ENCODE measurements at regions not wholly inside any gene's neighbourhood (a gene's known extent, or its start where the extent isn't known, plus 50 kb on each side); places are given as distances from the start of the nearest gene placed in this dataset.

GRCh38 chr14:22415605-22415959 is 173.4 kb downstream of the DAD1 start:
- Histone ChIP-seq H3K9me1 (ENCODE audit: insufficient read depth, low read length) (no peaks in the 10 kb centered on the region), H4K5ac (ENCODE audit: low read depth, low read length) (no peak overlapping the region), H4K8ac (ENCODE audit: low read depth in 2 of 2, low read length in 2 of 2) (no peak overlapping the region), H3K4me1 (ENCODE audit: control insufficient read depth, insufficient read depth, low read length) (no peaks in the 10 kb centered on the region), H3K27ac (ENCODE audit: insufficient read depth, low read length) (no peak overlapping the region), H2AFZ (replicated peaks; ENCODE audit: low read length, poor library complexity) (no peak overlapping the region), H3K4me2 (ENCODE audit: low read depth, low read length) (no peak overlapping the region), H3K9me3 (ENCODE audit: control insufficient read depth, insufficient read depth, low read length) (no peaks in the 10 kb centered on the region), H2BK20ac (ENCODE audit: low read depth, low read length) (no peak overlapping the region), H3K18ac (ENCODE audit: low read depth, low read length) (no peak overlapping the region), H3K14ac (replicated peaks; ENCODE audit: low read depth, low read length) (no peak overlapping the region), H2AK5ac (ENCODE audit: low read depth, low read length) (no peak overlapping the region), H2BK5ac (ENCODE audit: low read depth, low read length, poor library complexity, severe bottlenecking) (no peak overlapping the region), H2BK120ac (ENCODE audit: low read depth, low read length) (no peak overlapping the region), H3K56ac (ENCODE audit: extremely low read depth, insufficient read depth, low read length) (no peak overlapping the region), H4K91ac (ENCODE audit: insufficient read depth, low read depth, low read length) (no peak overlapping the region), H3K36me3 (ENCODE audit: control insufficient read depth, insufficient read depth, low read length) (no peaks in the 10 kb centered on the region), H3K27me3 (ENCODE audit: control insufficient read depth, insufficient read depth, low read length) (peaks cover 58% of the 10 kb centered on the region), H3K9ac (ENCODE audit: low read depth, low read length) (no peak overlapping the region), H2BK15ac (ENCODE audit: low read depth, low read length) (no peak overlapping the region), H3K4ac (ENCODE audit: low read depth, low read length) (no peak overlapping the region), H3K79me1 (ENCODE audit: low read depth in 1 of 2, low read length in 2 of 2) (no peaks in the 10 kb centered on the region), H3K23ac (ENCODE audit: low read depth, low read length) (no peak overlapping the region), H4K20me1 (ENCODE audit: insufficient read depth, low read length) (no peaks in the 10 kb centered on the region), H2AK9ac (replicated peaks; ENCODE audit: low read depth, low read length, poor library complexity) (no peak overlapping the region), H3K4me3 (ENCODE audit: insufficient read depth, low read depth, low read length) (no peak overlapping the region)
- DNase-seq (no peak), ATAC-seq (ENCODE audit: low read depth) (no peak)
- BruUV-seq (replicated peaks): no TSS peak
- in situ Hi-C loops (cut with MboI; ENCODE audit: low sequenced_read_pairs) (no loop called here), intact Hi-C loops (cut with micrococcal nuclease) (no loop called here), dilution Hi-C loops (cut with HindIII; ENCODE audit: low sequenced_read_pairs, unreplicated experiment) (no loop called here)
- TF ChIP-seq MAFK (IDR thresholded peaks at IDR 0.05; ENCODE audit: low read depth, low read length) (no peak), FOS (IDR thresholded peaks at IDR 0.05; ENCODE audit: low read depth, low read length) (no peak), CHD1 (IDR thresholded peaks at IDR 0.05; ENCODE audit: low read depth, low read length) (no peak), NFE2L2 (IDR thresholded peaks at IDR 0.05; ENCODE audit: low read depth, low read length) (no peak), CTCF (conservative IDR thresholded peaks at IDR 0.05; ENCODE audit: low read depth, low read length) (no peak), CEBPB (IDR thresholded peaks at IDR 0.05; ENCODE audit: low read depth, low read length) (no peak), RFX5 (IDR thresholded peaks at IDR 0.05; ENCODE audit: low read depth, low read length) (no peak), SMC3 (IDR thresholded peaks at IDR 0.05; ENCODE audit: low read depth, low read length) (no peak), POLR2A (IDR thresholded peaks at IDR 0.05; ENCODE audit: low read depth, low read length) (no peak), MXI1 (IDR thresholded peaks at IDR 0.05; ENCODE audit: borderline replicate concordance, low read depth, low read length) (no peak), ELK1 (IDR thresholded peaks at IDR 0.05; ENCODE audit: borderline replicate concordance, low read depth, low read length) (no peak), RCOR1 (IDR thresholded peaks at IDR 0.05; ENCODE audit: insufficient replicate concordance, low read length) (no peak), MAZ (IDR thresholded peaks at IDR 0.05; ENCODE audit: borderline replicate concordance, low read depth, low read length) (no peak), BHLHE40 (IDR thresholded peaks at IDR 0.05; ENCODE audit: low read depth, low read length) (no peak), RAD21 (IDR thresholded peaks at IDR 0.05; ENCODE audit: low read length) (no peak)
- TF ChIP-seq, protein P1, sequence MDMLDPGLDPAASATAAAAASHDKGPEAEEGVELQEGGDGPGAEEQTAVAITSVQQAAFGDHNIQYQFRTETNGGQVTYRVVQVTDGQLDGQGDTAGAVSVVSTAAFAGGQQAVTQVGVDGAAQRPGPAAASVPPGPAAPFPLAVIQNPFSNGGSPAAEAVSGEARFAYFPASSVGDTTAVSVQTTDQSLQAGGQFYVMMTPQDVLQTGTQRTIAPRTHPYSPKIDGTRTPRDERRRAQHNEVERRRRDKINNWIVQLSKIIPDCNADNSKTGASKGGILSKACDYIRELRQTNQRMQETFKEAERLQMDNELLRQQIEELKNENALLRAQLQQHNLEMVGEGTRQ (IDR thresholded peaks at IDR 0.05; ENCODE audit: low read depth, low read length): no peak
- WGBS, 2 experiments (ENCODE audit: extremely low coverage in 2 of 2, insufficient read length in 1 of 2): no CpG with 5 or more reads among the region's 1 CpG
- ChIA-PET CTCF (no interaction called here), POLR2A (ENCODE audit: unreplicated experiment) (no interaction called here)

All from IMR-90 (cell line).